ENCODE measurements at regions not wholly inside any gene's neighbourhood (a gene's known extent, or its start where the extent isn't known, plus 50 kb on each side); places are given as distances from the start of the nearest gene placed in this dataset.

GRCh38 chr18:40415821-40416220 is 1539.2 kb upstream of the PIK3C3 start:
- H3K4me3 ChIP-seq (replicated peaks in 1 of 2; ENCODE audit: low read depth in 2 of 2, low read length in 2 of 2): no peak overlapping the region
- no peak for DNase-seq (ENCODE audit: low read depth in 2 of 2)
- TF ChIP-seq, protein P1, sequence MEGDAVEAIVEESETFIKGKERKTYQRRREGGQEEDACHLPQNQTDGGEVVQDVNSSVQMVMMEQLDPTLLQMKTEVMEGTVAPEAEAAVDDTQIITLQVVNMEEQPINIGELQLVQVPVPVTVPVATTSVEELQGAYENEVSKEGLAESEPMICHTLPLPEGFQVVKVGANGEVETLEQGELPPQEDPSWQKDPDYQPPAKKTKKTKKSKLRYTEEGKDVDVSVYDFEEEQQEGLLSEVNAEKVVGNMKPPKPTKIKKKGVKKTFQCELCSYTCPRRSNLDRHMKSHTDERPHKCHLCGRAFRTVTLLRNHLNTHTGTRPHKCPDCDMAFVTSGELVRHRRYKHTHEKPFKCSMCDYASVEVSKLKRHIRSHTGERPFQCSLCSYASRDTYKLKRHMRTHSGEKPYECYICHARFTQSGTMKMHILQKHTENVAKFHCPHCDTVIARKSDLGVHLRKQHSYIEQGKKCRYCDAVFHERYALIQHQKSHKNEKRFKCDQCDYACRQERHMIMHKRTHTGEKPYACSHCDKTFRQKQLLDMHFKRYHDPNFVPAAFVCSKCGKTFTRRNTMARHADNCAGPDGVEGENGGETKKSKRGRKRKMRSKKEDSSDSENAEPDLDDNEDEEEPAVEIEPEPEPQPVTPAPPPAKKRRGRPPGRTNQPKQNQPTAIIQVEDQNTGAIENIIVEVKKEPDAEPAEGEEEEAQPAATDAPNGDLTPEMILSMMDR (IDR thresholded peaks at IDR 0.05; ENCODE audit: low read depth, low read length): no peak

- H3K4me3 ChIP-seq (replicated peaks in 1 of 2; ENCODE audit: low read depth in 2 of 2, low read length in 2 of 2): no peak overlapping the region
- no peak for DNase-seq (ENCODE audit: low read depth in 2 of 2)
- TF ChIP-seq, protein P1 (IDR thresholded peaks at IDR 0.05; ENCODE audit: low read depth, low read length): no peak
Observed at GRCh38 chr18:40415176-40415791, 1539.8 kb upstream of the PIK3C3 start.

DNA sequence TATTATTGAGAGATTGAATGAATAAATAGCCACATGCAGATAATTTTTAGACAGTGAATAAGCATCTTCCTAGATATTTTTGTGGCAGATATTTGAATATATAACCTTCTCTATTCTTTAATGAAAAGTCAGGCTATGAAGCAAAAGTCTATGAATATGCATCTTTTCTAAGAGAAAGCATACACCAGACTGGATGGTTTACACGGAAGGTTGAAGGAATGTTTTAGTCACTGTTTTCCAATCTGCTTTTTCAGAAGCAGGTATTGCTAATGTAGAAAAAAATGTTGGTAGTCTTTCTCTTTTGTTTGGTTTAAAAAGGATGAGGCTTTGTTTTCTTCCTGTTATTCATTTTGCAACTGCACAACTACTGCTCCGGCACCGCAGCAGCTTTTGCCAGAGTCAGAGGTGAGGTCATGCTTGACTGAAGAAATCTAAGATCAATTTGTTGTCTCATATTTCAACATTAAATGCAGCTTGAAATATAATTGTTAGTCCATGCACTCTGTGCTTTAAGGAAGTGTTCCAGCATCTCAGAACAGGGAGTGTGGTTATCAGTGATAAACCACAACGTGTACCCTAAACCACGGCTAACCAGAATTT is 1540.8 kb upstream of the PIK3C3 start:
- TF ChIP-seq, protein P1 (IDR thresholded peaks at IDR 0.05; ENCODE audit: low read depth, low read length): no peak
- peak; percentile 11 to 48 for DNase-seq (ENCODE audit: low read depth in 2 of 2)

GRCh38 chr18:40413160-40413559 is 1541.9 kb upstream of the PIK3C3 start:
- TF ChIP-seq, protein P1 (IDR thresholded peaks at IDR 0.05; ENCODE audit: low read depth, low read length): peak; percentile 27
- peak; percentile 20 to 32 for DNase-seq (ENCODE audit: low read depth in 2 of 2)
- no peak overlapping the region for H3K4me3 ChIP-seq (replicated peaks in 1 of 2; ENCODE audit: low read depth in 2 of 2, low read length in 2 of 2)

More for the DNA sequence above, 1540.8 kb upstream of the PIK3C3 start:
- no peak overlapping the region for H3K4me3 ChIP-seq (replicated peaks in 1 of 2; ENCODE audit: low read depth in 2 of 2, low read length in 2 of 2)

DNA sequence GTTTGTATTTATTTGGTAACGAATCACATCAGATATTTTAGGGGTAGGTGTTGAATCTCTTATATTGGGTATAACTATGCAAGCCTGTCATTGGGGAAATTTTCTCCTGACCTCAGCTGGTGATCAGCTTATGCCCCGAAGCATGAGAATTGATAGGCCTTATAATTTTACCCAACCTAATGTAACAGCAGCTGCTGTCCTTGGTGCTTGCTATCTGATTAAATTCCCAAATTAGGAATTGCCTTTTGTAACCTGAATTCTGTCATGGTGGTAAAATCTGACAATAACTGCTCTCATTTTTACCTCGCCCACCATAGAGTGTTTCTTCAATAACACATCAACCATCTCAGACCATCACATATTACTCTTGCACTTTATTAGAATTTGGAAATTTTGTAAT is 1542.6 kb upstream of the PIK3C3 start:
- TF ChIP-seq, protein P1 (IDR thresholded peaks at IDR 0.05; ENCODE audit: low read depth, low read length): no peak
- no peak for DNase-seq (ENCODE audit: low read depth in 2 of 2)

DNA sequence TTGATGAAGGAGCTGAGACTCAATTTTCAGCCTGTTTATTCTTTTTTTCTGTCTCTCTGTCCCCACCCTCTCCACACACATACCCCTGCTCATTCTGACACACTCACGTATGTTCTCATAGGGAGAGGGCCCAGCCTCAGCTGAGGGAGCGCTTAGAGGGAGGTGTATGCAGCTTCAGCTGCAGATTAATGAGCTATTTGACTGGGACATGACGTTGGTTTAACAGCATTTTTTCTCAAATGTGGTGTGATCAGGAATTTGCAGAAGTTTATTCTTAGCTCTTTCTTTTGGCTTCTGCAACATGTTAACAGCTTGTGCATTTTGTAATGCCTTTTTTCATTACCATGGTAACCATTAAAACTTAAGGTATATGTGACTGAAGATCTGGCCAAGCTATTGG is 1547.1 kb upstream of the PIK3C3 start:
- TF ChIP-seq, protein P1 (IDR thresholded peaks at IDR 0.05; ENCODE audit: low read depth, low read length): no peak
- DNase-seq (ENCODE audit: low read depth in 2 of 2): peak in 1 of 2 donors; percentile 19
- no peak overlapping the region for H3K4me3 ChIP-seq (replicated peaks in 1 of 2; ENCODE audit: low read depth in 2 of 2, low read length in 2 of 2)

More for the DNA sequence above, 1542.6 kb upstream of the PIK3C3 start:
- no peak overlapping the region for H3K4me3 ChIP-seq (replicated peaks in 1 of 2; ENCODE audit: low read depth in 2 of 2, low read length in 2 of 2)
